ENCODE measurements at regions not wholly inside any gene's neighbourhood (a gene's known extent, or its start where the extent isn't known, plus 50 kb on each side); places are given as distances from the start of the nearest gene placed in this dataset.

DNA sequence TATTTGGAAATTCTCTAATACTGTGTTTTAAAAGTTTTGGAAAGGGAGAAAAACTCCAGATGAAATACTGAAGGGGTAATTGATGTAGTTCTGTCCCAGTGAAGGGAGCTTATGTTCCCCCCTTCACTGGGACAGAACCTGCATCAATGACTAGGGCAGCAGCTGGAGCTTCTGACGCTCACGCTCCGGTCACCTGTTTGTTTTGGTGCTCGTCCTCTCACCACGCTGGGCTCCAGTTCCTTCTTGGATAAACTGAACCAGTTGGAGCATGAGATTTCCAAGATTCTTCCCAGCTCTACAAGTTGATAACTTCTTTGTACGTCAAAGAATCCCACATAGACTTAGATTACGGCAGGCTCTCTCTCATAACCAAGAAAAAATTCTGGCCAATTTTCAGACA, 51.4 kb upstream of the HNRNPU start:
- TF ChIP-seq, protein P1, sequence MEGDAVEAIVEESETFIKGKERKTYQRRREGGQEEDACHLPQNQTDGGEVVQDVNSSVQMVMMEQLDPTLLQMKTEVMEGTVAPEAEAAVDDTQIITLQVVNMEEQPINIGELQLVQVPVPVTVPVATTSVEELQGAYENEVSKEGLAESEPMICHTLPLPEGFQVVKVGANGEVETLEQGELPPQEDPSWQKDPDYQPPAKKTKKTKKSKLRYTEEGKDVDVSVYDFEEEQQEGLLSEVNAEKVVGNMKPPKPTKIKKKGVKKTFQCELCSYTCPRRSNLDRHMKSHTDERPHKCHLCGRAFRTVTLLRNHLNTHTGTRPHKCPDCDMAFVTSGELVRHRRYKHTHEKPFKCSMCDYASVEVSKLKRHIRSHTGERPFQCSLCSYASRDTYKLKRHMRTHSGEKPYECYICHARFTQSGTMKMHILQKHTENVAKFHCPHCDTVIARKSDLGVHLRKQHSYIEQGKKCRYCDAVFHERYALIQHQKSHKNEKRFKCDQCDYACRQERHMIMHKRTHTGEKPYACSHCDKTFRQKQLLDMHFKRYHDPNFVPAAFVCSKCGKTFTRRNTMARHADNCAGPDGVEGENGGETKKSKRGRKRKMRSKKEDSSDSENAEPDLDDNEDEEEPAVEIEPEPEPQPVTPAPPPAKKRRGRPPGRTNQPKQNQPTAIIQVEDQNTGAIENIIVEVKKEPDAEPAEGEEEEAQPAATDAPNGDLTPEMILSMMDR (IDR thresholded peaks at IDR 0.05) = no peak
- no peak for TF ChIP-seq POLR2A (IDR thresholded peaks at IDR 0.05)

Data from tibial nerve (tissue), 3 donors.